Fibroblast of pulmonary artery (primary cell): ENCODE measurements at regions not wholly inside any gene's neighbourhood (a gene's known extent, or its start where the extent isn't known, plus 50 kb on each side); places are given as distances from the start of the nearest gene placed in this dataset.

Experiments
- DNase-seq: peaks from one replicate; pipeline ENCODE4 v3.0.0-alpha.2; 2010; ENCODE audit warnings: low read depth
- H3K4me3 ChIP-seq: replicated peaks from 2 replicates; pipeline ENCODE4 v1.5.1; 2011; ENCODE audit warnings: low read depth, mild to moderate bottlenecking, control low read depth, low read length, moderate library complexity
- CTCF ChIP-seq: IDR thresholded peaks from 2 replicates; pipeline ENCODE4 v1.5.1; 2011; ENCODE audit warnings: mild to moderate bottlenecking, control low read depth, low read length, inconsistent platforms; ENCODE audit errors: missing control alignments

GRCh38 chr15:34700891-34701427 lies 53.8 kb downstream of the GJD2 start:
- no peak for TF ChIP-seq CTCF
- H3K4me3 ChIP-seq: no peak overlapping the region
- DNase-seq: no peak

GRCh38 chr15:34699968-34700640 lies 54.7 kb downstream of the GJD2 start:
- TF ChIP-seq CTCF: no peak
- peak; percentile 64 for DNase-seq
- H3K4me3 ChIP-seq: no peak overlapping the region

- no peak for TF ChIP-seq CTCF
- no peak overlapping the region for H3K4me3 ChIP-seq
- no peak for DNase-seq
Measured at GRCh38 chr15:34696506-34696905, 58.3 kb downstream of the GJD2 start.

- H3K4me3 ChIP-seq: no peak overlapping the region
- DNase-seq: no peak
Measured at GRCh38 chr15:34693053-34693744, 61.6 kb downstream of the GJD2 start.

GRCh38 chr15:34691034-34691433 lies 63.8 kb downstream of the GJD2 start:
- no peak for TF ChIP-seq CTCF
- H3K4me3 ChIP-seq: no peak overlapping the region
- DNase-seq: no peak

More at GRCh38 chr15:34693053-34693744, 61.6 kb downstream of the GJD2 start:
- no peak for TF ChIP-seq CTCF

GRCh38 chr15:34688699-34689098 lies 66.1 kb downstream of the GJD2 start:
- no peak for TF ChIP-seq CTCF
- no peak overlapping the region for H3K4me3 ChIP-seq
- DNase-seq: no peak
